Activated CD4-positive, alpha-beta T cell treated with anti-CD3 and anti-CD28 coated beads for 4 hours (primary cell): ENCODE measurements at regions not wholly inside any gene's neighbourhood (a gene's known extent, or its start where the extent isn't known, plus 50 kb on each side); places are given as distances from the start of the nearest gene placed in this dataset.

Source experiments
- DNase-seq, 2 donors: peaks; one replicate each; pipeline ENCODE4 v3.0.0-alpha.2; 2020

DNA sequence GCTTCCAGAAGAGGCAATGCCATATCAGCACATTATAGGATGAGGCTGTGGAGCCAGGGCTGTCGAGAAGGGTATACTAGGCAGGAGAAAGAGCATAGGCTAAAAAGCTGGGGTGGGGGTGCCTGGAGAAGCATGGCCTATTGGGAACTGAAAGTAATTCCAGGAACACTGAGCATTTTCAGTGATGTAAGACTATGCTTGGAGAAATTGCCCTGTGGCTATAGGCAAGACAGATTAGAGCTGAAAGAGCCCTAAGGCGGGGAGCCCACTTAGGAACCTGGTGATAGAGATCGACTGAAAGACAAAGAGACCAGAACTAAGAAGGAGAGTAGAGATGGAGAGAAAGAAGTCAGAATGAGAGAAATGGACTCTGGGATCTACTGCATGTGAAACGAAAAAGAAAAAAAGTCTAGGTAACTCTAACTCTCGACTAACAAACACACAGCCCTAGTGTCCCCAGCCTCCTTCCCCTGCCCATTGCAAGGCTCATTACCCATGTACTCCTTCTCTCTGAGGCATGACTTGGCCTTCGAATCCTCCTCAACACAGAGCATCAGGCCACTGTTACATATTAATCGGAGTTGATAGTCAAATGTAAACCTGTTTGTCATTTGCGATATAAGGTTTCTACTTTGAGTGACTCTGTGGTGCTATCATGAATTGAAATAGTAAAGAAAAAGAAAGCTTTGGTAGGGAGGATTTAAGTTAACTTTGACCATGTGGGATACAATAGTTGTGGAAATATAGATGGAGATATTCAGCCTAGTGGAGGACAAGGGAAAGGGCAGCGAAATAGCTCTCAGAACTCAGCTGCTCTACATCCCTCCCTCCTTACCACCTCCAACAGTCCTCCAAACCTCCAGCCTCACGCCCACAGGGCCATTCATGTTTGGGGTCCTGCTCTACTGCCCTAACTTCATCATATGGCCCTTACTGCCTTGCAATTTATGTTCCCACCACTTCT is 52.3 kb upstream of the BMAL1 start:
- no peak for DNase-seq

DNA sequence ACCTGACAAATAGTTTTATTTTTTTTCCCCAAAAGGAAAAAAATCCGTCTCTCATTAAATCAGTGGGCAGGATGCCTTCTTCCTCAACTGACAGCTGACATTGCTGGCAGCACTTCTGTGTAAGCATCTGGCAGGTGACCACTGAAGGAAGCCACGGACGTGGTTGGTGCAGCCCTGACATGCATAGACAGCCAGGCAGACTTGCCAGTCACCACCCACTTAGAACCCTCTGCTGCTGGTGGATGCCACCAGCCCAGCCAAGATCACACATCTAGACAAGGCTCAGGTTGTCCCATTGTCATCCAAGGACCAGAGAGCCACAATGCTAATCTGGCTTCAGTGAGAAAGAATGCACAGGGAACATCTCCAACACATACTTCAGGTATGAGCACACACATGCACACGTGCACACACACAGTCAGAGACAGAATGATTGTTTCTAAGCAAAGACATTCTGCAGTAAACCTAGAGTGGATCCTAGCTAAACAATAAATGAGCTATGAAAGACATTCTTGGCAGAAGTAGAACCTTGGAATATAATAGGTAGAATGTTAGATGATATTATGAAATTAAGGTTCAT is 49.8 kb upstream of the BMAL1 start:
- DNase-seq: no peak
